Tibial artery (tissue), 4 donors: ENCODE measurements at regions not wholly inside any gene's neighbourhood (a gene's known extent, or its start where the extent isn't known, plus 50 kb on each side); places are given as distances from the start of the nearest gene placed in this dataset.

Experiments
- DNase-seq, 2 donors: peaks; one replicate each; pipeline ENCODE4 v3.0.0-alpha.2; 2019
- H3K27ac ChIP-seq, 2 donors: fragments of 200-600 bp; sonication (generic) in 1 of 2; 1 replicate in 1 of 2; 2 replicates in 1 of 2; pipeline ENCODE4 v1.5.1; 2018 to 2019; ENCODE audit warnings: mild to moderate bottlenecking in 1 of 2
- H3K27me3 ChIP-seq, 2 donors: fragments of 200-600 bp; sonication (generic) in 1 of 2; one replicate each; pipeline versions ENCODE4 v1.5.1 to v1.6.0; 2016 to 2019
- H3K36me3 ChIP-seq, 3 donors: fragments of 200-600 bp; sonication (generic) in 2 of 3; one replicate each; pipeline ENCODE4 v1.5.1; 2016 to 2019; ENCODE audit warnings: mild to moderate bottlenecking in 2 of 3
- H3K4me1 ChIP-seq, 4 donors: fragments of 200-600 bp; sonication (generic) in 2 of 4; 1 replicate in 3 of 4; 2 replicates in 1 of 4; pipeline ENCODE4 v1.5.1; 2016 to 2019
- H3K4me3 ChIP-seq, 2 donors: fragments of 200-600 bp; sonication (generic) in 1 of 2; 1 replicate in 1 of 2; 2 replicates in 1 of 2; pipeline ENCODE4 v1.5.1; 2018 to 2019; ENCODE audit warnings: mild to moderate bottlenecking in 2 of 2
- H3K9me3 ChIP-seq, 3 donors: fragments of 200-600 bp; sonication (generic) in 1 of 3; one replicate each; pipeline ENCODE4 v1.5.1; 2016 to 2019
- CTCF ChIP-seq, 2 experiments: fragments of 200-600 bp in 1 of 2; fragments of 450-650 bp in 1 of 2; IDR thresholded peaks; one replicate each; pipeline ENCODE4 v1.5.1; 2017 to 2019; ENCODE audit warnings: antibody characterized with exemption in 2 of 2, mild to moderate bottlenecking in 1 of 2, moderate library complexity in 1 of 2
- intact Hi-C: fragments of 100-400 bp; cut with DNase I; formaldehyde crosslinking; loops from one replicate; pipeline ENCODE4 v1.15.0; 2023; ENCODE audit warnings: low total_unique reads

DNA sequence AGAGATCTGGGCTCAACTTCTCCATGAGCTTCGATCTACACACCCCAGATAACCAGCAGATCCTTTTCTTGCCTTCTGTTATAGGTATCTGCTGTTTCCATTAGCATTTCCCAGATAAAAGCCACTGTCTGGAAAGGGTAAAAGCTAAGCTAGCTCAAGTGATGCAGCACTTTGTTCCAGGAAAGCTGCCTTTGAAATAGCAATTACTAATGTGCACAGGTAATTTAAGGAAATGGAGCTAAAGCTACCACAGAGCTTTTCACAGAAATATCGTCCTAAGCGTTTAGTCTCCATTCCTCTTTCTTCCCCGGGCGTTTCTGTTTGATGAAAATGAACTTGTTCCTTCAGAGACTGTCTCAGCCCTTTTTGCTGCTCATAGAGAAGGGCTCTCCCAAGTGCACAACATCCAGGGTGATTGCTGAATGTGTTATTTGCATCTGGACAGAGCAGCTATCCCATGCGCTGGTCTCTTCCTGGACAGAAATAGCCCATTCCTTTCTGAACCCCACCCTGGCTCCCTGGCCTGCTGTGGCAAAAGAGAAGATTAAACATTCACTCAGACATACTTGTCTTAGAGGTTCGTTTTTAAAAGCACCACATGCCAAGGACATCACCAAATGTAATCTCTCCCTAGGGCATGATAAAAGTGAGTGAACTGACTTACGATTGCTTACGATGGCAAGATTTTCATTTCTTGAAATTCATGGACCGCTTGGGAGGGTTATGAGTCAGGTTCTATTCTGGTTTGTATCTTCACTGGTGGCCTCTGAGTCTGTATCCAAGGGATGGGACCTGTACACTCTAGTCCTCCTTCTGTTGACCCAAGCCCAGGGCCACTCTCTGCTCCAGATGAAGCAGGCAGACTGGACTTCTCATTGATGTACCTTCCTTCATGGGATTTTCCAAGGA, 429.1 kb upstream of the CDH4 start:
- Histone ChIP-seq H3K36me3 (no peaks in the 10 kb centered on the region), H3K4me1 (no peaks in the 10 kb centered on the region), H3K27ac (no peak overlapping the region), H3K27me3 (no peaks in the 10 kb centered on the region), H3K9me3 (no peaks in the 10 kb centered on the region), H3K4me3 (no peak overlapping the region)
- no peak for DNase-seq
- no peak for TF ChIP-seq CTCF (IDR thresholded peaks at IDR 0.05)
- intact Hi-C loops = no loop called here

DNA sequence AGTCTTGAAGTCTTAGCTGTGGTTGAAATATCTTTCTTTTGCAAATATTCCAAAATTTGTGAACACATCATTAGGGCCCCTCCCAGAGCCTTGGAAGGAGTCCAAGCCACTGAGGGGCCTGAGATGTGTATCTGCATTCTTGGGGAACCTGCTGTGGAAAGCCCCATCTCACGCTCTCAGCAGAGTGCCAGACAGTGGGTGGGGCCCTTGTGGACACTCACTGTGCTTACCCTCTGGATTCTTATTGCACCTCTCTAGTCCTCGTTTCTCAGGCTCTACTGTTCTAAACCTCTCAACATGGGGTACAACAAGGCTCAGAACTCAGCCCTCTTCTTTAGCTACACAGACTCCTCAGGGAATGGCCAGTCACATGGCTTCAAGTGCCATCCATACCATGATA, 416.2 kb upstream of the CDH4 start:
- H3K4me3 ChIP-seq = no peak overlapping the region
- DNase-seq = no peak
- H3K36me3 ChIP-seq = no peaks in the 10 kb centered on the region
- no peak overlapping the region for H3K27ac ChIP-seq
- TF ChIP-seq CTCF (IDR thresholded peaks at IDR 0.05) = no peak
- H3K27me3 ChIP-seq = no peaks in the 10 kb centered on the region
- no peaks in the 10 kb centered on the region for H3K4me1 ChIP-seq
- intact Hi-C loops = no loop called here
- H3K9me3 ChIP-seq = peaks cover 0 to 13% (median 0%) of the 10 kb centered on the region in 3 donors

- intact Hi-C loops = no loop called here
- Histone ChIP-seq H3K27me3 (no peaks in the 10 kb centered on the region), H3K27ac (no peak overlapping the region), H3K4me1 (no peaks in the 10 kb centered on the region), H3K36me3 (no peaks in the 10 kb centered on the region), H3K9me3 (peaks cover 0 to under 1% (median 0%) of the 10 kb centered on the region in 3 donors), H3K4me3 (no peak overlapping the region)
- no peak for DNase-seq
- no peak for TF ChIP-seq CTCF (IDR thresholded peaks at IDR 0.05)
Observed at GRCh38 chr20:60837173-60837770, 414.8 kb upstream of the CDH4 start.

DNA sequence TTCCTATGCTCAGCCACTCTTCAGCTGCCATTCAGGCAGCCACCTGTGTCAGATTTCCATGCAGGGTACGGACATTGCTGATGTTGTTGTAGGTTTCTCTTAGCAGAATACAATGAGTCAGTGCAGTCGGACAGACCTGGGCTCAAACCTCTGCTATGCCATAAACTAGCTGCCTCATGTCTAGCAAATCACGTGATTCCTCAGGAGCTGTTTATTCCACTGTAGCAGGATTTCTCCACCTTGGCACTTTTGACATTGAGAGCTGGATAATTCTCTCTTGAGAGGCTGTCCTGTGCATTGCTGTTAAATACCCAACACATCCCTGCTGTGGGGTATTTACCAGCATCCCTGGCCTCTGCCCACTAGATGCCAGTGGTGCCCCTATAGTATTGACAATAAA, 413.8 kb upstream of the CDH4 start:
- no peak for DNase-seq
- no peak overlapping the region for H3K4me3 ChIP-seq
- TF ChIP-seq CTCF (IDR thresholded peaks at IDR 0.05) = no peak
- no peaks in the 10 kb centered on the region for H3K4me1 ChIP-seq
- no peak overlapping the region for H3K27ac ChIP-seq
- H3K36me3 ChIP-seq = no peaks in the 10 kb centered on the region
- H3K27me3 ChIP-seq = no peaks in the 10 kb centered on the region
- no peaks in the 10 kb centered on the region for H3K9me3 ChIP-seq
- intact Hi-C loops = no loop called here

GRCh38 chr20:60840971-60841370, 411.1 kb upstream of the CDH4 start:
- no peak for DNase-seq
- Histone ChIP-seq H3K27me3 (no peaks in the 10 kb centered on the region), H3K4me3 (no peak overlapping the region), H3K9me3 (no peaks in the 10 kb centered on the region), H3K27ac (no peak overlapping the region), H3K36me3 (no peaks in the 10 kb centered on the region), H3K4me1 (no peaks in the 10 kb centered on the region)
- no peak for TF ChIP-seq CTCF (IDR thresholded peaks at IDR 0.05)
- intact Hi-C loops = no loop called here
